Heart right ventricle (tissue), 16 donors: ENCODE measurements at regions not wholly inside any gene's neighbourhood (a gene's known extent, or its start where the extent isn't known, plus 50 kb on each side); places are given as distances from the start of the nearest gene placed in this dataset.

Source experiments
- ATAC-seq, 8 donors: fragments of 200-7000 bp; cut with Tn5 transposase; one replicate each; pipeline ENCODE4 v1.9.1; 2020; ENCODE audit warnings: mild to moderate bottlenecking in 8 of 8, moderate library complexity in 8 of 8, moderate number of reproducible peaks in 1 of 8
- DNase-seq, 2 donors: peaks; one replicate each; pipeline ENCODE4 v3.0.0-alpha.2; 2020
- H3K27ac ChIP-seq, 10 donors: fragments of 200-600 bp; sonication (generic) in 2 of 10; one replicate each; pipeline versions ENCODE4 v1.5.0 to v1.8.0; 2020 to 2022; ENCODE audit warnings: mild to moderate bottlenecking in 3 of 10
- H3K27me3 ChIP-seq, 7 donors: fragments of 200-600 bp; one replicate each; pipeline ENCODE4 v1.8.0; 2021 to 2022; ENCODE audit warnings: mild to moderate bottlenecking in 2 of 7
- H3K36me3 ChIP-seq, 9 donors: fragments of 200-600 bp; sonication (generic) in 1 of 9; one replicate each; pipeline versions ENCODE4 v1.5.0 to v1.8.0; 2020 to 2022; ENCODE audit warnings: mild to moderate bottlenecking in 2 of 9
- H3K4me1 ChIP-seq, 9 donors: fragments of 200-600 bp; sonication (generic) in 1 of 9; one replicate each; pipeline versions ENCODE4 v1.5.0 to v1.8.0; 2020 to 2022; ENCODE audit warnings: mild to moderate bottlenecking in 4 of 9
- H3K4me3 ChIP-seq, 10 donors: fragments of 200-600 bp; sonication (generic) in 2 of 10; one replicate each; pipeline versions ENCODE4 v1.5.0 to v1.8.0; 2020 to 2022; ENCODE audit warnings: mild to moderate bottlenecking in 7 of 10, moderate library complexity in 2 of 10
- H3K9me3 ChIP-seq, 11 donors: fragments of 200-600 bp in 10 of 11; sonication (generic) in 2 of 11; one replicate each; pipeline versions ENCODE4 v1.5.0 to v1.8.0; 2013 to 2022; ENCODE audit warnings: mild to moderate bottlenecking in 2 of 11, control low read depth in 1 of 11, moderate library complexity in 1 of 11
- WGBS, 2 donors: extraction: QIAGEN DNeasy Blood & Tissue Kit; methylation state at CpG; one replicate each; pipeline ENCODE4 v1.1.7; 2013; ENCODE audit warnings: inconsistent platforms in 1 of 2; 5-methylcytosine and 5-hydroxymethylcytosine counted together
- intact Hi-C, 10 donors: fragments of 100-400 bp; cut with DNase I; formaldehyde crosslinking; loops; one replicate each; pipeline versions ENCODE4 v1.11.1 to v1.14.2; 2022
- TF ChIP-seq, protein P1 (sequence below), 9 donors: fragments of 200-600 bp; sonication (generic) in 2 of 9; IDR thresholded peaks; one replicate each; pipeline versions ENCODE4 v1.5.0 to v1.8.0; 2021 to 2022; ENCODE audit warnings: antibody characterized with exemption in 9 of 9, mild to moderate bottlenecking in 5 of 9, moderate library complexity in 1 of 9
- donor health status: Arrhythmogenic right ventricular cardiomyopathy.
- donor health status: ischemic (EF 13 %, LVEDD 7.1; RV severe dilation, severe dysfunction).
- donor health status: healthy with polysubstance abuse.
- donor health status: DM: no; HTN: yes; CAD: no.
- donor health status: DM: no; HTN: no; CAD: no.
- donor health status: ischemic (EF 25% LVEDD 6.9; RV normal size, moderate dysfunction).
- donor health status: ischemic (EF 25% LVEDD 5.7; RV mildly dilated, moderate dysfunction).
- donor health status: healthy.
- donor health status: DM: yes; HTN: yes; CAD: no.
- donor health status: Ischemic cardiomyopathy.
- donor health status: ischemic (EF 35%, LVEDD 5.7; RV mildly dilated, moderate dysfunction).
- donor health status: nonischemic (EF 11% LVEDD 7.7; RV severe dilation, severe dysfunction).
- donor health status: DM: yes; HTN: yes; CAD: no.
- donor health status: PGD.
- donor health status: ischemic (EF 29% LVEDD 5.4; RV normal size, mild dysfunction).
- donor health status: nonischemic (EF 23%, LVEDD 6.1; RV moderate dilation, normal function).

DNA sequence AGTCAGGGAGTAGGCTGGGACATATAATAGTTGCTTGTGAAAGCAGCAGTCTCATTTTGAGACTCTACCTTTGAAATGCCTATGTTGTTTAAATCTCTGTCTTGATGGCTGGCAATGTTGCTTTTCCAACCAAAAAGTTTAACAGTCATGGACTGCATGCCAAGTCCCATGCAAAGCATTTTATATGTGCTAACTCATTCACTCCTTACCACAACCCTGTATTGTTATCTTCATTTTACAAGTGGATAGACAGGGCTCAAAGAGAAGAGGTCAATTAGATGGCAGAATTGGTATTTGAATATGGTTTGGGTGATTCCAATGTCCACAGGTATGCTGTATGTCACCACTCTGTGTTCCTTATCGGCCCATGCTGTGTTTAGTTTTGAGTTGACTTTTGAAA, 331.4 kb upstream of the USP24 start:
- Histone ChIP-seq H3K9me3 (no peaks in the 10 kb centered on the region), H3K4me3 (no peak overlapping the region), H3K4me1 (no peaks in the 10 kb centered on the region), H3K36me3 (no peaks in the 10 kb centered on the region), H3K27me3 (peaks cover 0 to 4% (median 0%) of the 10 kb centered on the region in 7 donors), H3K27ac (no peak overlapping the region)
- TF ChIP-seq, protein P1, sequence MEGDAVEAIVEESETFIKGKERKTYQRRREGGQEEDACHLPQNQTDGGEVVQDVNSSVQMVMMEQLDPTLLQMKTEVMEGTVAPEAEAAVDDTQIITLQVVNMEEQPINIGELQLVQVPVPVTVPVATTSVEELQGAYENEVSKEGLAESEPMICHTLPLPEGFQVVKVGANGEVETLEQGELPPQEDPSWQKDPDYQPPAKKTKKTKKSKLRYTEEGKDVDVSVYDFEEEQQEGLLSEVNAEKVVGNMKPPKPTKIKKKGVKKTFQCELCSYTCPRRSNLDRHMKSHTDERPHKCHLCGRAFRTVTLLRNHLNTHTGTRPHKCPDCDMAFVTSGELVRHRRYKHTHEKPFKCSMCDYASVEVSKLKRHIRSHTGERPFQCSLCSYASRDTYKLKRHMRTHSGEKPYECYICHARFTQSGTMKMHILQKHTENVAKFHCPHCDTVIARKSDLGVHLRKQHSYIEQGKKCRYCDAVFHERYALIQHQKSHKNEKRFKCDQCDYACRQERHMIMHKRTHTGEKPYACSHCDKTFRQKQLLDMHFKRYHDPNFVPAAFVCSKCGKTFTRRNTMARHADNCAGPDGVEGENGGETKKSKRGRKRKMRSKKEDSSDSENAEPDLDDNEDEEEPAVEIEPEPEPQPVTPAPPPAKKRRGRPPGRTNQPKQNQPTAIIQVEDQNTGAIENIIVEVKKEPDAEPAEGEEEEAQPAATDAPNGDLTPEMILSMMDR (IDR thresholded peaks at IDR 0.05): no peak
- DNase-seq (no peak), ATAC-seq (no peak)
- intact Hi-C loops: no loop called here
- WGBS, 2 donors: 91 to 94% methylated on average over 1 of the region's 1 CpG

DNA sequence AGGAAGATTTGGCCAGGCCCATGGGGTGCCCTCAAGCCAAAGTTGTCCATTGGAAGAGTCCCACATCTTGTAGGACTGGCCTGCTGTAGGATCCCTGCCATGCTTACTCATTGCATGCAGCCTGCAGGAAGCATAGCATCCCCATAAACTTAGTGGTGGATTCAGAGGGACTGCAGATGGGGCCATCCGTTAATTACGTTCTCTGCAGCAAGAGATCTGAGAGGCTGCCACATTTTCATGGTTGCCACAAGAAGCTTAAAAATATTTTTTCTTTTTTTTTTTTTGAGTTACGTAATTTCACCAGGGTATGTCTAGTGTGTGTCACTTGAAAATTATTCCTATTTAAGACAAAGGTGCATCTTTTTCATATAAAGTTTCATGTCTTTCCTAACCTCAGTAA, 329.7 kb upstream of the USP24 start:
- TF ChIP-seq, protein P1 (IDR thresholded peaks at IDR 0.05): no peak

DNA sequence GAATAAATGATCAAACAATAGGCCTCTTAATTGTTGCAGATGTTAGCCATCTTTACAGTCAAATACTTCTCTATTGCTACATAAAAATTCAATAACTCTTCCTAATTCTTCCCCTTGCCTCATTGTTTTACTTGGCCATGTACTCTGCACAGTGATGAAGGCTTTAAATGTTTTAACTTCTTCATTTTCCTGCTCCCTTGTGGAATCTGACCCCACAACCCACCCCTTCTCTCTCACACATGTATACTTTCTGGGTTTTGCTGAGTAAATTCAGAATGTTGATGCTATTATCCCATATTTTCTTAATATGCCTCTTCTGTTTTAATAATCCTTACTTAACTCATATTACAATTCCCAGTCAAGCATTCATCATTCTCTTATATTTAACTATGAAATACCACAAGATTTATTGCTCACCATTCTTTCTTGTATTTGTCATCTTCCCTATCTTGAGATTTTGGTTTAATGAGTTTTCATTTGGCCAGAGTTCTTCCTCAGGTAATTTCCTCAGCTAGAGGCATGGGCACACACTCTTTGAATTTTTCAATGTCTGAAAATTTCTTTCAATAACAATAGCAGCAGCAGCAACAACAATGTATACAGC, 327.8 kb upstream of the USP24 start:
- no peak for DNase-seq

More for the DNA sequence above, 329.7 kb upstream of the USP24 start:
- Histone ChIP-seq H3K27me3 (no peaks in the 10 kb centered on the region), H3K36me3 (no peaks in the 10 kb centered on the region), H3K4me1 (peaks cover 0 to 6% (median 0%) of the 10 kb centered on the region in 9 donors), H3K4me3 (no peak overlapping the region), H3K27ac (no peak overlapping the region), H3K9me3 (no peaks in the 10 kb centered on the region)
- ATAC-seq: no peak
- intact Hi-C loops: no loop called here
- DNase-seq: no peak
- WGBS, 2 donors: 96 to 99% methylated on average over 3 of the region's 3 CpGs

DNA sequence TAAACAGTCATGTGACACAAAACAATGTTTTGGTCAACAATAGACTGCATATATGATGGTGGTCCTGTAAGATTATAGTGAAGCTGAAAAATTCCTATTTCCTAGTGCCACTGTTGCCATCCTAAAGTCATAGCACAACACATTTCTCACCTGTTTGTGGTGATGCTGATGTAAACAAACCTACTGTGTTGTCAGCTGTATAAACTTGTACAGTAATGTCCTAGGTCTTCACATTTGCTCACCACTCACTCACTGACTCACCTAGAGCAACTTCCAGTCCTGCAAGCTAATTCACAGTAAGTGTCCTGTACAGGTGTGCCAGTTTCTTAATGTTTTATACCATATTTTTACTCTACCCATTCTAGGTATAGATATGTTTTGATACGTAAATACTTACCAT, 326.1 kb upstream of the USP24 start:
- intact Hi-C loops: no loop called here
- Histone ChIP-seq H3K36me3 (no peaks in the 10 kb centered on the region), H3K9me3 (no peaks in the 10 kb centered on the region), H3K27ac (no peak overlapping the region), H3K4me3 (no peak overlapping the region), H3K27me3 (no peaks in the 10 kb centered on the region), H3K4me1 (peaks cover 0 to 11% (median 0%) of the 10 kb centered on the region in 9 donors)
- TF ChIP-seq, protein P1 (IDR thresholded peaks at IDR 0.05): no peak
- ATAC-seq (no peak), DNase-seq (no peak)
- WGBS, 2 donors: 96 to 97% methylated on average over 1 of the region's 1 CpG

More for the DNA sequence above, 327.8 kb upstream of the USP24 start:
- Histone ChIP-seq H3K27ac (no peak overlapping the region), H3K4me3 (no peak overlapping the region), H3K9me3 (no peaks in the 10 kb centered on the region), H3K4me1 (peaks cover 0 to 11% (median 0%) of the 10 kb centered on the region in 9 donors), H3K36me3 (no peaks in the 10 kb centered on the region), H3K27me3 (no peaks in the 10 kb centered on the region)
- intact Hi-C loops: no loop called here
- ATAC-seq: no peak
- TF ChIP-seq, protein P1 (IDR thresholded peaks at IDR 0.05): no peak
